ENCODE measurements at regions not wholly inside any gene's neighbourhood (a gene's known extent, or its start where the extent isn't known, plus 50 kb on each side); places are given as distances from the start of the nearest gene placed in this dataset.

- H3K27me3 ChIP-seq (ENCODE audit: low read length): no peaks in the 10 kb centered on the region
- no peaks in the 10 kb centered on the region for H3F3A ChIP-seq (ENCODE audit: insufficient read depth)
- no peaks in the 10 kb centered on the region for H3K36me3 ChIP-seq (ENCODE audit: low read length)
- no peaks in the 10 kb centered on the region for H4K20me1 ChIP-seq (ENCODE audit: low read depth, low read length)
- TF ChIP-seq EZH2phosphoT487 (conservative IDR thresholded peaks at IDR 0.05; ENCODE audit: low read length): no peak
- TF ChIP-seq, protein P1, sequence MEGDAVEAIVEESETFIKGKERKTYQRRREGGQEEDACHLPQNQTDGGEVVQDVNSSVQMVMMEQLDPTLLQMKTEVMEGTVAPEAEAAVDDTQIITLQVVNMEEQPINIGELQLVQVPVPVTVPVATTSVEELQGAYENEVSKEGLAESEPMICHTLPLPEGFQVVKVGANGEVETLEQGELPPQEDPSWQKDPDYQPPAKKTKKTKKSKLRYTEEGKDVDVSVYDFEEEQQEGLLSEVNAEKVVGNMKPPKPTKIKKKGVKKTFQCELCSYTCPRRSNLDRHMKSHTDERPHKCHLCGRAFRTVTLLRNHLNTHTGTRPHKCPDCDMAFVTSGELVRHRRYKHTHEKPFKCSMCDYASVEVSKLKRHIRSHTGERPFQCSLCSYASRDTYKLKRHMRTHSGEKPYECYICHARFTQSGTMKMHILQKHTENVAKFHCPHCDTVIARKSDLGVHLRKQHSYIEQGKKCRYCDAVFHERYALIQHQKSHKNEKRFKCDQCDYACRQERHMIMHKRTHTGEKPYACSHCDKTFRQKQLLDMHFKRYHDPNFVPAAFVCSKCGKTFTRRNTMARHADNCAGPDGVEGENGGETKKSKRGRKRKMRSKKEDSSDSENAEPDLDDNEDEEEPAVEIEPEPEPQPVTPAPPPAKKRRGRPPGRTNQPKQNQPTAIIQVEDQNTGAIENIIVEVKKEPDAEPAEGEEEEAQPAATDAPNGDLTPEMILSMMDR (IDR thresholded peaks at IDR 0.05; ENCODE audit: insufficient read depth, low read length, poor library complexity, severe bottlenecking): no peak
- H3K4me2 ChIP-seq (ENCODE audit: low read depth, low read length, poor library complexity, severe bottlenecking): no peak overlapping the region
- H3K4me3 ChIP-seq (ENCODE audit: insufficient read depth, low read length, poor library complexity, severe bottlenecking): no peak overlapping the region
- no peaks in the 10 kb centered on the region for H3K79me2 ChIP-seq (ENCODE audit: insufficient read depth, low read length)
- H3K9me3 ChIP-seq (ENCODE audit: insufficient read depth, low read length): no peaks in the 10 kb centered on the region
- no peak overlapping the region for H3K27ac ChIP-seq (ENCODE audit: low read depth, low read length)
- no peak overlapping the region for H2AFZ ChIP-seq (ENCODE audit: low read depth, low read length, severe bottlenecking)
- H3K9me2 ChIP-seq (replicated peaks; ENCODE audit: insufficient read depth, low read length): no peaks in the 10 kb centered on the region
- H3K9ac ChIP-seq (ENCODE audit: low read length): no peak overlapping the region
Measured at GRCh38 chr22:45061332-45061731, 51.5 kb upstream of the PHF21B start.

DNA sequence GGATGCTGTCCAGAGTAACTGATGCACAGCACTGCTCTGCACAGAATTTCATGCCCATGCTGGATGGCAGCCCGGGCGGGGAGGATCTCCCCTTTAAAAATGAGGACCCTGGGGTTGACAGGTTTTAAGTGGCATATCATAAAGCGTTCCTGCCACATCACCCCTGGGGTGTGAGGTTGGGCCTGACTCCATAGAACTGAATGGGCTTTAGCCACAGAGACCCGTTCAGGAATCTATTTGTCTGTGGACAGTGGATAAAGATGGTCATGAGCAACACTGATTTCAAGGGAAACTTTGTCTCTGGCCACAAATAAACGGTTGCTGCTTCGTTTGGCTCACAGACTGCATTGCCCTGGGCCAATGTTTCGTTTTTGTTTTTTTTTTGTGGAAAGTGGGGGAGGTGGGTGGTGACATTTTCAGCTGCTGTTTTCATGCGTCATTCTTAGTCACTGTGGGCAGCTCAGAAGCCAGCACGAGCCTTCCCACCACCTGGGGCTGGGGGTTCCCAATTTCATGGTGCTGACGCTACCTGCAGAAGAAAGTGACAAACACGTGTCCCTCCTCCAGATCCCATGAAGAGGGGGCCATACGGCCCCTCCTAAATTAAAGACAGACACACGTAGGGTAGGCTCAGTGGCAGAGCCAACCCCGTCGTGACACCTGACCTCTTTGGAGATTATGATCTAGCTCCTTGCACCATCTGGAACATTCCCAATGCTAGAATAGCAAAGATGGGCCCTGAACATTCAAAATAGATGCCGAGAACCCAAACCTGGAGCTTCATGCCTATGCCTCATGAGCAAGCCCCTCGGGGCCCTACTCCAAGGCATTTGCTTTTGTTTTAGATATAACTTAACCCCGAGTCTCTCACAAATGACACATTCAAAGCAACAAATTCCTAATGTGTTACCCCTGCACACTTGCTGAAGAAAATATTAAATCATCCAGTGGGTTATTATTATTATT, 54.8 kb upstream of the PHF21B start:
- Histone ChIP-seq H3F3A (ENCODE audit: insufficient read depth) (no peaks in the 10 kb centered on the region), H3K79me2 (ENCODE audit: insufficient read depth, low read length) (no peaks in the 10 kb centered on the region), H2AFZ (ENCODE audit: low read depth, low read length, severe bottlenecking) (no peak overlapping the region), H3K27ac (ENCODE audit: low read depth, low read length) (no peak overlapping the region), H3K4me2 (ENCODE audit: low read depth, low read length, poor library complexity, severe bottlenecking) (no peak overlapping the region), H3K36me3 (ENCODE audit: low read length) (no peaks in the 10 kb centered on the region), H3K27me3 (ENCODE audit: low read length) (no peaks in the 10 kb centered on the region), H3K9me3 (ENCODE audit: insufficient read depth, low read length) (no peaks in the 10 kb centered on the region), H4K20me1 (ENCODE audit: low read depth, low read length) (no peaks in the 10 kb centered on the region), H3K4me3 (ENCODE audit: insufficient read depth, low read length, poor library complexity, severe bottlenecking) (no peak overlapping the region), H3K9ac (ENCODE audit: low read length) (no peak overlapping the region), H3K9me2 (replicated peaks; ENCODE audit: insufficient read depth, low read length) (no peaks in the 10 kb centered on the region)
- TF ChIP-seq, protein P1 (IDR thresholded peaks at IDR 0.05; ENCODE audit: insufficient read depth, low read length, poor library complexity, severe bottlenecking): no peak
- TF ChIP-seq EZH2phosphoT487 (conservative IDR thresholded peaks at IDR 0.05; ENCODE audit: low read length): no peak

DNA sequence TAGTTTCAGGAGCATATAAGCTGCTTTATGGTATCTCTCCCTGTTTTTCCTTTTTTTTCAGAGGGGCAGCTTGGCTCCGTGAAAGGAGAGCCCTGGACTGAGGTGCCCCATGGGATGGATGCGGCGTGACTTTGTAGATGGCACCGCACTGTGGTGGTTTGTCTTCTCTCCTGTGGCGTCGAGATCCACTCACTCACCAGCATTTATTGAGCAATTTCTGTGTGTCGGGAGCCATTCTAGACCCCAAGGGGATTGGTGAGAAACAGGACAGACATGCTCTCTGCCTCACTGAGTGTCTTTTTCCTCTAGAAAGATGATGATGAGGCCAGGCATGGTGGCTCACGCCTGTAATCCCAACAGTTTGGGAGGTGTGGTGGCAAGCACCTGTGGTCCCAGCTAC, 55.9 kb upstream of the PHF21B start:
- Histone ChIP-seq H3K27me3 (ENCODE audit: low read length) (no peaks in the 10 kb centered on the region), H3K79me2 (ENCODE audit: insufficient read depth, low read length) (no peaks in the 10 kb centered on the region), H2AFZ (ENCODE audit: low read depth, low read length, severe bottlenecking) (no peak overlapping the region)

More for the DNA sequence above, 55.9 kb upstream of the PHF21B start:
- Histone ChIP-seq H4K20me1 (ENCODE audit: low read depth, low read length) (no peaks in the 10 kb centered on the region), H3K36me3 (ENCODE audit: low read length) (no peaks in the 10 kb centered on the region), H3K9me3 (ENCODE audit: insufficient read depth, low read length) (no peaks in the 10 kb centered on the region), H3K9me2 (replicated peaks; ENCODE audit: insufficient read depth, low read length) (no peaks in the 10 kb centered on the region), H3K4me3 (ENCODE audit: insufficient read depth, low read length, poor library complexity, severe bottlenecking) (no peak overlapping the region), H3K27ac (ENCODE audit: low read depth, low read length) (no peak overlapping the region), H3F3A (ENCODE audit: insufficient read depth) (no peaks in the 10 kb centered on the region), H3K9ac (ENCODE audit: low read length) (no peak overlapping the region), H3K4me2 (ENCODE audit: low read depth, low read length, poor library complexity, severe bottlenecking) (no peak overlapping the region)
- TF ChIP-seq EZH2phosphoT487 (conservative IDR thresholded peaks at IDR 0.05; ENCODE audit: low read length): no peak
- TF ChIP-seq, protein P1 (IDR thresholded peaks at IDR 0.05; ENCODE audit: insufficient read depth, low read length, poor library complexity, severe bottlenecking): no peak

Measured in SU-DHL-6 (cell line).